Parathyroid adenoma (tissue), 2 donors: ENCODE measurements at regions not wholly inside any gene's neighbourhood (a gene's known extent, or its start where the extent isn't known, plus 50 kb on each side); places are given as distances from the start of the nearest gene placed in this dataset.
A peak's percentile ranks its signal among the peaks of the same experiment; 100 is the strongest.

Experiments used
- H2AFZ ChIP-seq: fragments of 300-600 bp; sonication (generic); one replicate; pipeline ENCODE4 v1.7.0; 2017; ENCODE audit warnings: antibody characterized with exemption, mild to moderate bottlenecking
- H3K27ac ChIP-seq: fragments of 300-600 bp; sonication (generic); one replicate; pipeline ENCODE4 v1.7.0; 2017
- H3K27me3 ChIP-seq: fragments of 300-600 bp; sonication (generic); one replicate; pipeline ENCODE4 v1.7.0; 2017; ENCODE audit warnings: low read length; ENCODE audit not compliant: control insufficient read depth, insufficient read depth
- H3K36me3 ChIP-seq: fragments of 300-600 bp; sonication (generic); one replicate; pipeline ENCODE4 v1.7.0; 2017; ENCODE audit warnings: low read length; ENCODE audit not compliant: control insufficient read depth, insufficient read depth
- H3K4me1 ChIP-seq: fragments of 300-600 bp; sonication (generic); one replicate; pipeline ENCODE4 v1.7.0; 2017; ENCODE audit warnings: control low read depth
- H3K4me2 ChIP-seq: fragments of 300-600 bp; sonication (generic); one replicate; pipeline ENCODE4 v1.7.0; 2017; ENCODE audit warnings: low read length
- H3K4me3 ChIP-seq: fragments of 300-600 bp; sonication (generic); one replicate; pipeline ENCODE4 v1.7.0; 2017; ENCODE audit warnings: low read depth, low read length
- H3K79me2 ChIP-seq: fragments of 300-600 bp; sonication (generic); one replicate; pipeline ENCODE4 v1.7.0; 2017; ENCODE audit warnings: control low read depth
- H3K9ac ChIP-seq: fragments of 300-600 bp; sonication (generic); one replicate; pipeline ENCODE4 v1.7.0; 2017; ENCODE audit warnings: mild to moderate bottlenecking
- H3K9me3 ChIP-seq: fragments of 300-600 bp; sonication (generic); one replicate; pipeline ENCODE4 v1.7.0; 2017; ENCODE audit warnings: low read length; ENCODE audit not compliant: control insufficient read depth
- TF ChIP-seq, protein P1 (sequence below): fragments of 300-600 bp; sonication (generic); IDR thresholded peaks from one replicate; pipeline ENCODE4 v1.7.0; 2017; ENCODE audit warnings: antibody characterized with exemption, mild to moderate bottlenecking
- donor health status: primary hyperparathyroidism.

- TF ChIP-seq, protein P1, sequence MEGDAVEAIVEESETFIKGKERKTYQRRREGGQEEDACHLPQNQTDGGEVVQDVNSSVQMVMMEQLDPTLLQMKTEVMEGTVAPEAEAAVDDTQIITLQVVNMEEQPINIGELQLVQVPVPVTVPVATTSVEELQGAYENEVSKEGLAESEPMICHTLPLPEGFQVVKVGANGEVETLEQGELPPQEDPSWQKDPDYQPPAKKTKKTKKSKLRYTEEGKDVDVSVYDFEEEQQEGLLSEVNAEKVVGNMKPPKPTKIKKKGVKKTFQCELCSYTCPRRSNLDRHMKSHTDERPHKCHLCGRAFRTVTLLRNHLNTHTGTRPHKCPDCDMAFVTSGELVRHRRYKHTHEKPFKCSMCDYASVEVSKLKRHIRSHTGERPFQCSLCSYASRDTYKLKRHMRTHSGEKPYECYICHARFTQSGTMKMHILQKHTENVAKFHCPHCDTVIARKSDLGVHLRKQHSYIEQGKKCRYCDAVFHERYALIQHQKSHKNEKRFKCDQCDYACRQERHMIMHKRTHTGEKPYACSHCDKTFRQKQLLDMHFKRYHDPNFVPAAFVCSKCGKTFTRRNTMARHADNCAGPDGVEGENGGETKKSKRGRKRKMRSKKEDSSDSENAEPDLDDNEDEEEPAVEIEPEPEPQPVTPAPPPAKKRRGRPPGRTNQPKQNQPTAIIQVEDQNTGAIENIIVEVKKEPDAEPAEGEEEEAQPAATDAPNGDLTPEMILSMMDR: no peak
These were observed 536.1 kb downstream of the SLC4A3 start for GRCh38 chr2:220163486-220163885.

DNA sequence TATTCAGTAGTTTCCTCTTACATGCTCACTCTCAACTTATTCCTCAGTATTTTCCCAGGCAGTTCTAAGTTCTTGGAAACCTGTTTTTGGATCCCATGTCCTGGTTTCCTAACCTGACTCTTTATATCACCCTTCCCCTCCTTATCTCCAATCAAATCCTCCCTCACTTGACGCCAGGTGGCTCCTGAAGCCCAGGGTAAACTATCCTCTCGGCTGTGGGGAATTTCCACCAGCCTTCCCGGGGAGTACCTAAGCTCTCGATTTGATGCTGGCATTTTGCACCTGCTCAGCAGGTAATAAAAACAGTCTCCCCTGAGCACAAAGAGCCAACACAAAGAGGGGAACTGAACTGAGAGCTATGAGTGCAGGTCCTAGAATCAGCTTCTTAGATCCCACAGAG is 538.0 kb downstream of the SLC4A3 start:
- Histone ChIP-seq H3K9ac (no peak overlapping the region), H3K4me2 (peak overlapping the region; percentile 4), H3K9me3 (no peaks in the 10 kb centered on the region), H3K4me3 (no peak overlapping the region), H2AFZ (peak overlapping the region; percentile 13), H3K27ac (no peak overlapping the region), H3K27me3 (no peaks in the 10 kb centered on the region), H3K36me3 (no peaks in the 10 kb centered on the region), H3K4me1 (no peaks in the 10 kb centered on the region), H3K79me2 (no peaks in the 10 kb centered on the region)
- TF ChIP-seq, protein P1: peak; percentile 26

More at GRCh38 chr2:220163486-220163885, 536.1 kb downstream of the SLC4A3 start:
- H3K4me1 ChIP-seq: no peaks in the 10 kb centered on the region
- H3K4me3 ChIP-seq: no peak overlapping the region
- H3K9ac ChIP-seq: no peak overlapping the region
- H3K9me3 ChIP-seq: no peaks in the 10 kb centered on the region
- H3K79me2 ChIP-seq: no peaks in the 10 kb centered on the region
- no peak overlapping the region for H2AFZ ChIP-seq
- no peak overlapping the region for H3K4me2 ChIP-seq
- H3K36me3 ChIP-seq: no peaks in the 10 kb centered on the region
- no peak overlapping the region for H3K27ac ChIP-seq
- no peaks in the 10 kb centered on the region for H3K27me3 ChIP-seq

- Histone ChIP-seq H3K79me2 (no peaks in the 10 kb centered on the region), H3K36me3 (no peaks in the 10 kb centered on the region), H3K27me3 (no peaks in the 10 kb centered on the region), H3K9me3 (no peaks in the 10 kb centered on the region), H3K27ac (no peak overlapping the region), H3K4me2 (no peak overlapping the region), H3K4me3 (no peak overlapping the region), H2AFZ (no peak overlapping the region), H3K9ac (no peak overlapping the region), H3K4me1 (no peaks in the 10 kb centered on the region)
- TF ChIP-seq, protein P1: no peak
These were observed 539.2 kb downstream of the SLC4A3 start for GRCh38 chr2:220166616-220167015.

- Histone ChIP-seq H3K9ac (no peak overlapping the region), H2AFZ (no peak overlapping the region), H3K4me1 (no peaks in the 10 kb centered on the region), H3K9me3 (no peaks in the 10 kb centered on the region), H3K4me2 (no peak overlapping the region), H3K27ac (no peak overlapping the region), H3K4me3 (no peak overlapping the region), H3K79me2 (no peaks in the 10 kb centered on the region), H3K36me3 (no peaks in the 10 kb centered on the region), H3K27me3 (no peaks in the 10 kb centered on the region)
- TF ChIP-seq, protein P1: no peak
These were observed 540.5 kb downstream of the SLC4A3 start for GRCh38 chr2:220167956-220168355.

DNA sequence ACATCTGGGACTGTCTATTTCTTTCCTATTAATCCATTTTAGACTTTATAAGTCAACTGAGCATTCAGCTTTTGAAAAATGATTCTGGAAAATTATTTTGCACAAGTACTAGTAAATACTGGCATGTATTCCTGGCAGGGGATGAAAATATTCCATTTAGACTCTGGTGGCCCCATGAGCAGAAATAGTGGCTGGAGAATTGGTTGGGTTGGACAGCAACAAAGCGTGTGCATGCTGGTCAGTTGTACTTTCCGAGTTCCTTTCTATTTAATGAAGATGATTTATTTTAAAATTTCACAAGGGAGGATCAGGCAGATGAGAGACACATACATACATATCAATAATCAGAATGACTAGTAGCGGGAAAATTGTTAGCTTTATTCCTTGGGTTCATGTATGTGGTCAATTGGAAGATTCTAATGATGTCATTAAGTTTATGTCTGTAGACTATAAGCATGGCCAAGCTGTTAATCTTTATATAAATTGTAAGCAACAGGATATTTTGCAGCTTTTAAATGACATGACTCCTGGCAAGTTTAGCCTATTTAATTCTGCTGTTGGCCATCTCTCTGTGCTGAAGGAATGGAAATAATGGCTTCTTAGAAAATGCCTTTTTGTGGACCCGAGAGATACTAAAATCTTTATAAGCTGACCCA is 541.6 kb downstream of the SLC4A3 start:
- no peak overlapping the region for H3K27ac ChIP-seq
- no peak overlapping the region for H3K4me3 ChIP-seq
- H3K36me3 ChIP-seq: no peaks in the 10 kb centered on the region
- H3K4me1 ChIP-seq: no peaks in the 10 kb centered on the region
- no peaks in the 10 kb centered on the region for H3K9me3 ChIP-seq
- TF ChIP-seq, protein P1: no peak
- H3K9ac ChIP-seq: no peak overlapping the region
- no peak overlapping the region for H3K4me2 ChIP-seq
- no peaks in the 10 kb centered on the region for H3K79me2 ChIP-seq
- no peaks in the 10 kb centered on the region for H3K27me3 ChIP-seq
- no peak overlapping the region for H2AFZ ChIP-seq
